ENCODE measurements at regions not wholly inside any gene's neighbourhood (a gene's known extent, or its start where the extent isn't known, plus 50 kb on each side); places are given as distances from the start of the nearest gene placed in this dataset.
"Not testable (repeated sequence)": the region's sequence is repeated elsewhere in the genome, so short reads cannot be mapped to it uniquely, and the experiment has no call there.

DNA sequence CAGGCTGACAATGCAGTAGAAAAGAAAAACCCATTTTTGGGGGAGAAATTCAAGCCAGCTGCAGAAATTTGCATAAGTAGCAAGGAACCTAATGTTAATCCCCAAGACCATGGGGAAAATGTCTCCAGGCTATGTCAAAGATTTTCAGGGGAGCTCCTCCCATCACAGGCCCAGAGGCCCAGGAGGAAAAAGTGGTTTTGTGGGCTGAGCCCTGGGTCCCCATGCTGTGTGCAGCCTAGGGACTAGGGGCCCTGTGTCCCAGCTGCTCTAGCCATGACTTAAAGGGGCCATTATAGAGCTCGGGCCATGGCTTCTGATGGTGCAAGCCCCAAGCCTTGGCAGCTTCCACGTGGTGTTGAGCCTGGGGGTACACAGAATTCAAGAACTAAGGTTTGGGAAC, 719.0 kb downstream of the TLE1 start:
- H2BK120ac ChIP-seq (replicated peaks; ENCODE audit: low read depth, low read length); H3K18ac ChIP-seq (ENCODE audit: extremely low read depth, low read length); H4K20me1 ChIP-seq (replicated peaks in 1 of 2; ENCODE audit: control insufficient read depth in 1 of 2, insufficient read depth in 2 of 2, low read length in 2 of 2); H4K91ac ChIP-seq (replicated peaks; ENCODE audit: insufficient read length, low read length); H3K56ac ChIP-seq (replicated peaks; ENCODE audit: insufficient read length, low read depth, low read length); H2BK15ac ChIP-seq (ENCODE audit: low read length); H4K8ac ChIP-seq (ENCODE audit: extremely low read depth, insufficient read depth, low read length); H2AFZ ChIP-seq (ENCODE audit: low read length); H3K4me2 ChIP-seq (ENCODE audit: insufficient read depth in 1 of 2, low read depth in 2 of 2, low read length in 2 of 2); H2AK5ac ChIP-seq (ENCODE audit: low read depth, low read length); H3K27me3 ChIP-seq (replicated peaks in 1 of 4; ENCODE audit: control insufficient read depth in 3 of 4, extremely low read depth in 1 of 4, insufficient read depth in 3 of 4, low read length in 3 of 4); H3K23me2 ChIP-seq (ENCODE audit: low read depth, low read length); H2BK20ac ChIP-seq (ENCODE audit: low read length); H2BK12ac ChIP-seq (ENCODE audit: low read depth, low read length); H3K79me1 ChIP-seq (ENCODE audit: low read depth, low read length); H3K79me2 ChIP-seq (ENCODE audit: control insufficient read depth in 1 of 2, insufficient read depth in 2 of 2, low read length in 2 of 2); H3K14ac ChIP-seq (ENCODE audit: insufficient read length); POLR2A ChIA-PET (ENCODE audit: partially characterized antibody); H3K36me3 ChIP-seq (ENCODE audit: control insufficient read depth in 2 of 4, insufficient read depth in 4 of 4, low read length in 3 of 4); H3K4ac ChIP-seq (replicated peaks; ENCODE audit: insufficient read length, low read depth, low read length); H3K4me1 ChIP-seq (replicated peaks in 1 of 4; ENCODE audit: control insufficient read depth in 3 of 4, insufficient read depth in 4 of 4, low read length in 3 of 4); H3K23ac ChIP-seq (ENCODE audit: insufficient read length); H3K9ac ChIP-seq (replicated peaks in 1 of 4; ENCODE audit: extremely low read depth in 1 of 4, low read depth in 3 of 4, low read length in 3 of 4); FAIRE-seq; H3K4me3 ChIP-seq (ENCODE audit: extremely low read depth in 1 of 4, insufficient read depth in 2 of 4, low read depth in 3 of 4, low read length in 4 of 4); H3K27ac ChIP-seq (ENCODE audit: low read depth, low read length); DNase-seq (ENCODE audit: low read depth in 1 of 2, low spot score in 2 of 2); H2BK5ac ChIP-seq (ENCODE audit: low read depth, low read length); H4K5ac ChIP-seq (ENCODE audit: insufficient read length, low read depth, low read length): not testable (repeated sequence)
- H3K9me3 ChIP-seq (ENCODE audit: insufficient read depth in 2 of 2, low read depth in 1 of 2, low read length in 1 of 2), result peaks cover 12 to 17% of the 10 kb centered on the region in 2 experiments; a peak in 3 of 4 replicates
- CTCF ChIA-PET (ENCODE audit: partially characterized antibody), result interaction anchor here (0.6 kb wide), 1 partner anchor 27 kb away, joined by 3 read pairs; no protein-coding TSS in a partner anchor
- WGBS, 2 experiments (ENCODE audit: extremely low coverage in 1 of 2, insufficient coverage in 1 of 2, insufficient read length in 1 of 2, insufficient replicate concordance in 2 of 2, low coverage in 1 of 2, low lambda C conversion rate in 2 of 2, missing lambda C conversion rate in 1 of 2), result 89% methylated on average over 2 of the region's 2 CpGs; no CpG with 5 or more reads in 1 of the 2 experiments
